ENCODE measurements at regions not wholly inside any gene's neighbourhood (a gene's known extent, or its start where the extent isn't known, plus 50 kb on each side); places are given as distances from the start of the nearest gene placed in this dataset.

DNA sequence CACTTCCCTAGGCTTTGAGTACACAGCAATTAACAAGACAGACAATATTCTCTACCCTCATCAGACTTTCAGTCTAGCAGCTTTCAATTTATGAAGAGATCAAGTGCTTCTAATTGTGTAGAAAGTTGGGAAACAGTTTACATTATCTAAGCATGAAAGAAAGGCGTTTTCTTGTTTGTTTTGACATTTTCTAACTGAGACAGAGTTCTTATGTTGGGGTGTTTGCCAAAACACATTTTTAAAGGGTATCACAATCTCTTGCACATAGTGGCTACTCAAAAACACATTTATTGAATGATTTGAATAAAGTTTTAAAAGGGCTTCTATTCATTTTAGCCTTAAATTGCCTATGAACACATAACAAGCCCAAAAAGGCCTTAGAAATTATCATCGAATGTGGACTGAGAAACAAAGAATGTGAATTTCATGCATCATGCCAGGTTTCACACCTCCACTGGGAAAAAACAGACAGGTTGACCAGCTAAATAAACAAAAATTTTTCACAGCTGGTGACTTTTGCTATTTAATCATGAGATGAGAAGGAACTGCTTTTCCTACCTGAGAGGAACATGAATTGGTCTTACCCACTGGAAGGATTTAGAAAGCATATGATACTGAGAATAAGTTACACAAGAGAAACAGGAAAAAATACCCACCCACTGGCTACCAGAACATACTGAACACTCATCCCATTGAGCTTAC, 394.5 kb upstream of the PKN2 start:
- ChIA-PET CTCF (interaction anchor here (1.2 kb wide), 1 partner anchor 45 kb away, joined by 3 read pairs; no protein-coding TSS in a partner anchor), POLR2A (no interaction called here)
- Mint-ChIP-seq H3K27me3 (no peaks in the 10 kb centered on the region), H3K36me3 (ENCODE audit: low read depth) (no peaks in the 10 kb centered on the region), H3K4me3 (no peak overlapping the region), H3K4me1 (no peaks in the 10 kb centered on the region), H3K9me3 (ENCODE audit: low read depth) (no peaks in the 10 kb centered on the region), H3K27ac (no peak overlapping the region)
- DNase-seq (no peak), ATAC-seq (no peak)
- intact Hi-C loops (cut with DNase I, micrococcal nuclease) = loop anchor here in 1 of 2 experiments (5.0 kb wide), 1 partner anchor 52 kb away; no protein-coding TSS in a partner anchor

- H3K9me3 Mint-ChIP-seq (ENCODE audit: low read depth) = no peaks in the 10 kb centered on the region
- H3K36me3 Mint-ChIP-seq (ENCODE audit: low read depth) = no peaks in the 10 kb centered on the region
- no peak overlapping the region for H3K27ac Mint-ChIP-seq
- no peaks in the 10 kb centered on the region for H3K27me3 Mint-ChIP-seq
- no peak for ATAC-seq
- CTCF ChIA-PET = interaction anchor here (0.7 kb wide), 1 partner anchor 10 kb away, joined by 4 read pairs; no protein-coding TSS in a partner anchor
- no peaks in the 10 kb centered on the region for H3K4me1 Mint-ChIP-seq
- POLR2A ChIA-PET = no interaction called here
- intact Hi-C loops (cut with DNase I, micrococcal nuclease) = no loop called here
- DNase-seq = no peak
- no peak overlapping the region for H3K4me3 Mint-ChIP-seq
These were observed 392.3 kb upstream of the PKN2 start for GRCh38 chr1:88291611-88292354.

DNA sequence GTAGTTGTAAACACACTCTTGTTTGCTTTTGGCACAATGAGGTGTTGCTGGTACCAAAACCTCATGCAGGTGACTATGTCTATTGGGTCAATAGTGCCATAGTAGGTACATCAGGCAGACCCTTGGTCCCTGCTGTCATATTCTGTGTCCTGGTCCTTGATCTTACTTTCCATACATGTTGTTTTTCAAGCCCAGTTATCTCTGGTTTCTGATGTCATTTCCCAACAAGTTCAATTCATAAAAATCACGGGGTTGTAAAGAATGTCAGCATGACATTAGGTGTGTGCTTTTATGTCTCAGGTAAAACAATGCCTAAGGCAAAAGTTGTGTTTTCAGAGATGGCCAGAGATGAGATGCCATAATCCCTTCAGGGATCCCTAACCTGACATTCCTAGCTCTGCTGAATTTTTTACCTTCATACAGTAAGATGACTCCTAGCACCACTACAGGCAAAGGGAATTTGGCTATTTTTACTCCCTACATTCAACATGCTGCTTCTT, 390.3 kb upstream of the PKN2 start:
- ChIA-PET POLR2A (no interaction called here), CTCF (interaction anchor here (1.2 kb wide), 1 partner anchor 46 kb away, joined by 3 read pairs; no protein-coding TSS in a partner anchor)
- Mint-ChIP-seq H3K4me3 (no peak overlapping the region), H3K27me3 (peaks cover 2% of the 10 kb centered on the region), H3K27ac (no peak overlapping the region), H3K4me1 (no peaks in the 10 kb centered on the region), H3K9me3 (ENCODE audit: low read depth) (no peaks in the 10 kb centered on the region), H3K36me3 (ENCODE audit: low read depth) (no peaks in the 10 kb centered on the region)
- intact Hi-C loops (cut with DNase I, micrococcal nuclease) = no loop called here
- DNase-seq (no peak), ATAC-seq (no peak)

DNA sequence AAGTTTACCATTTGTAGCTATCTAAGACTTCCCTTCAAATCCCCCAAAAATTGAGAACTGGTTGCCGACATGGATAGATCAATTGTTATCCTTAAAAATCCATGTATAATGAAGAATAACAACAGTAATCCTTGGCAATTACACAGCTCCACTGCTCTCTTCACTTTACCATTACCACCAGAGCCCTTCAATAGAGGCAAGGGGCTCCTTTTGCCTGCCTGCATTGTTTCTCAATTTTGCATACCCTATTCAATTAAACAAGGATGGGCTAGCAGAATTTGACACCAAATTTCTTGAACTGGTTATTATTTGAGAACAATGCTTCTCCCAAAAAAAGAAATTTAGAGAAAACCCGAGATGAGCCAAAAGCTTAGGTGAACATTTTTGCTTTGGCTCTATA, 387.8 kb upstream of the PKN2 start:
- no peak overlapping the region for H3K27ac Mint-ChIP-seq
- H3K36me3 Mint-ChIP-seq (ENCODE audit: low read depth) = no peaks in the 10 kb centered on the region
- intact Hi-C loops (cut with DNase I, micrococcal nuclease) = no loop called here
- H3K4me1 Mint-ChIP-seq = no peaks in the 10 kb centered on the region
- CTCF ChIA-PET = no interaction called here
- H3K9me3 Mint-ChIP-seq (ENCODE audit: low read depth) = no peaks in the 10 kb centered on the region
- no peak overlapping the region for H3K4me3 Mint-ChIP-seq
- no peak for ATAC-seq
- POLR2A ChIA-PET = no interaction called here
- H3K27me3 Mint-ChIP-seq = peaks cover 2% of the 10 kb centered on the region
- DNase-seq = no peak

GRCh38 chr1:88296642-88297041, 387.4 kb upstream of the PKN2 start:
- ATAC-seq = no peak
- CTCF ChIA-PET = no interaction called here
- H3K36me3 Mint-ChIP-seq (ENCODE audit: low read depth) = no peaks in the 10 kb centered on the region
- H3K27me3 Mint-ChIP-seq = peaks cover 2% of the 10 kb centered on the region
- intact Hi-C loops (cut with DNase I, micrococcal nuclease) = no loop called here
- POLR2A ChIA-PET = no interaction called here
- H3K4me1 Mint-ChIP-seq = no peaks in the 10 kb centered on the region
- no peak overlapping the region for H3K4me3 Mint-ChIP-seq
- no peak overlapping the region for H3K27ac Mint-ChIP-seq
- no peak for DNase-seq
- H3K9me3 Mint-ChIP-seq (ENCODE audit: low read depth) = no peaks in the 10 kb centered on the region

DNA sequence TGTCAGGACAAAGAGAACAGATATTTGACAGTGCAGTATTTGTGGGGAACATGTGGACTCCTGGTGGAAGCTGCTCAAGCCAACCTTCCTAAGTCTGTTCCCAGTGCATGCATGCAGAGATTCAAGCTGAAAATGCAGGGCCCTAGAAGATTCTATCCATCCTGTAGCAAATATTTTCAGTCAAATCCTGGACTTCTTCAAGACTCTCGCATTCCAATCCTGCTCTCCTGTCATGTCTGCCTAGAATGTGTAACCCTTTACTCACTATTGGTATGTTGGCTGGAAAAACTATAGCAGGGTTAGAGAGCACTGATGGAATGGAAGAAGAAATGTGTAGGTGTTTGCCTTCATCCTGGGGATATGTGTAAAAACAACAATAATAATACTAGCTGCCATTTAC, 385.6 kb upstream of the PKN2 start:
- POLR2A ChIA-PET = no interaction called here
- Mint-ChIP-seq H3K27ac (no peak overlapping the region), H3K27me3 (peaks cover 2% of the 10 kb centered on the region), H3K36me3 (ENCODE audit: low read depth) (no peaks in the 10 kb centered on the region), H3K4me3 (no peak overlapping the region), H3K4me1 (no peaks in the 10 kb centered on the region), H3K9me3 (ENCODE audit: low read depth) (no peaks in the 10 kb centered on the region)
- ATAC-seq (no peak), DNase-seq (no peak)
- CTCF ChIA-PET = no interaction called here
- intact Hi-C loops (cut with DNase I, micrococcal nuclease) = no loop called here

DNA sequence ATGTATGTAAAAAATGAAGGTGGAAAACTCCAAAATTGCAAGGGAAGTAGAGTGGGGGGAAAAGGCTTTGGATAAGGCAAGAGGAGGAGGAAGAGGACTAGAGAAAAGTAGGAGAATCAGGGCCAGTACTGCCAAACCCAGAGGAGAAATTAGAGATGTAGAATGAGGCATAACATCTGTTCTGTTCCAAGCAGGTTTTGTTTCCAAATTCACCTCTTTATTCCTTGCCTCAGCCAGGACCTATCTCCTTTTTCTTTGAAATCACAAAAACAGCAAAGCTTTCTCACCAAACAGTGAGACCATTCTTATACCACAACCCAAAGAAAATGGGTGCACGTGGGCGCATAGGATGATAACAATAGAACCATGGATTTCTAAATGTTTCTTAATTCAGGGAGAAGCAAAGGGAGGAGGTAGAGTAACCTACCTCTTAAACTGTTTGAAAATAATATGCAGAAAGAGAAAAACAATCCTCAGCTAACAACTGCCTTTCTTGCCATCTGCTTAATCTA, 383.3 kb upstream of the PKN2 start:
- ATAC-seq (no peak), DNase-seq (no peak)
- no peaks in the 10 kb centered on the region for H3K36me3 Mint-ChIP-seq (ENCODE audit: low read depth)
- H3K9me3 Mint-ChIP-seq (ENCODE audit: low read depth) = no peaks in the 10 kb centered on the region
- H3K27ac Mint-ChIP-seq = no peak overlapping the region
- intact Hi-C loops (cut with DNase I, micrococcal nuclease) = loop anchor here in 1 of 2 experiments (10.0 kb wide), 1 partner anchor 126 kb away; no protein-coding TSS in a partner anchor
- ChIA-PET POLR2A (no interaction called here), CTCF (no interaction called here)
- H3K27me3 Mint-ChIP-seq = peaks cover 2% of the 10 kb centered on the region
- H3K4me3 Mint-ChIP-seq = no peak overlapping the region
- no peaks in the 10 kb centered on the region for H3K4me1 Mint-ChIP-seq

DNA sequence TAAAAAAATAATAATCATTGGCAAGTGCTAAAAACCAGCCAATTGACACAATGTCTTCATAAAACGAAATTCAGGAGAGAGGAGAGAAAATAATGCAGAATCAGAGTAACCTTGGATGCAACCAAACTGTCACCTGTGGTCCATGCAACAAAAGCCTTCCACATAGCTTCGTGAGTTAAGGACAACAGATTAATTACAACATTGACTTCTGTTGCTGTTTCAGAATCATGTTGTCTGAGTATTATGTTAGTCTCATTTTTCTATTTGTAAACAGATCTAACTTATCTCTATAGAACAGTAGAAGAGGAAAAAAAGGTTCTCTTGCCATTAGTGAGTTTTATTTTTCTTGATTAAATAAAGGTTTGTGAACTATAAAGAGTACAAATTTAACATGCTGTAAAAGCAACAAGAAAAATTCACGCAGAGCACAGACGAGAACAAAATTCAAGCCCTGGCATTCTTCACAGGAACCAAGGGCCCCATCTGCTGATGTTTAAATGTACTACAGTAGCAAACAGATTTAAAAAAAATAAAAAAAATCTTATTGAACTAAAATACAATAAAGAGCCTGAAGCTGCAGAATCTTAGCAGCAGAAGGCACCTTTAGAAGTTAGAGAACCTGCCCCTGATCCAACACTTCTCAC, 381.1 kb upstream of the PKN2 start:
- Mint-ChIP-seq H3K36me3 (ENCODE audit: low read depth) (no peaks in the 10 kb centered on the region), H3K4me1 (no peaks in the 10 kb centered on the region), H3K27ac (no peak overlapping the region), H3K4me3 (no peak overlapping the region), H3K9me3 (ENCODE audit: low read depth) (no peaks in the 10 kb centered on the region), H3K27me3 (no peaks in the 10 kb centered on the region)
- no peak for DNase-seq
- ChIA-PET CTCF (interaction anchor here (1.3 to 2.6 kb wide), 2 partner anchors 122 to 125 kb away, joined by 4 to 9 read pairs; no protein-coding TSS in a partner anchor), POLR2A (no interaction called here)
- ATAC-seq = no peak
- intact Hi-C loops (cut with DNase I, micrococcal nuclease) = loop anchor here in 1 of 2 experiments (10.0 kb wide), 1 partner anchor 128 kb away; no protein-coding TSS in a partner anchor

DNA sequence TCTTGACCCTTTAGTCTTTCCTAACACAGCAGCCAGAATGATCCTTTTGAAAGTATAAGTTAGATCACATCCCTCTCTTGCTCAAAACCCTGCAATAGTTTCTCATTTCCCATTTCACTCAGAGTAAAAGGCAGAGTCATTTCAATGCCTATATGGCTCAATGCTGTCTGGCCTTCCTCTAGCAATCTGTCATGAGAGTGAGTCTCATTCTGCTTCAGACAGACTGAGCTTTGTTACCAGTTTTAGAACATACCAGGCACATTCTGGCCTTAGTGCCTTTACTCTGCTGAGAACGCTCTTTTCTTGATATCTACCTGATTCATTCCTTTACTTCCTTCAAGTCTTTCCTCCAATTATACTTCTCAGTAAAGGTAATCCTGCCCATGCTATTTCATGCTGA, 372.8 kb upstream of the PKN2 start:
- H3K27me3 Mint-ChIP-seq = peaks cover 2% of the 10 kb centered on the region
- no peaks in the 10 kb centered on the region for H3K4me1 Mint-ChIP-seq
- DNase-seq (no peak), ATAC-seq (no peak)
- H3K27ac Mint-ChIP-seq = no peak overlapping the region
- POLR2A ChIA-PET = no interaction called here
- H3K9me3 Mint-ChIP-seq (ENCODE audit: low read depth) = no peaks in the 10 kb centered on the region
- H3K4me3 Mint-ChIP-seq = no peak overlapping the region
- intact Hi-C loops (cut with DNase I, micrococcal nuclease) = no loop called here
- CTCF ChIA-PET = no interaction called here
- H3K36me3 Mint-ChIP-seq (ENCODE audit: low read depth) = no peaks in the 10 kb centered on the region

DNA sequence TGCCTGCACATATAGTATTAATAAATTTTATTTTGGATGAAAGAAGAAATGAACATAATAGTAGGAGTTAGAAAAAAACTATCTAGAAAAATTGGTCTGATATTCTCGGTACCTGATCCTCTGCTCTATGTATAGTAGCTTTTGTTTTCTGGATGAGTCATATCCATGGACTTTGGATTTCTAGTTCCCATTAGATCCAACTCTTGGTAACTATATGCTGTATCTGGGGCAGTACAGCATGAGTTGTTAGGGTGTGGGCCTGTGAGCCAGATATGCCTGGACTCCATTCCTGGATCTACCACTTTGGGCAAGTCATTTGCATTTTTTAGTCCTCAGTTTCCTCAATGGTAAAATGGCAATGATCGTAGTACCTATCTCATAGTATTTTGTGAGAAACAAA, 372.2 kb upstream of the PKN2 start:
- no peak for ATAC-seq
- intact Hi-C loops (cut with DNase I, micrococcal nuclease) = no loop called here
- Mint-ChIP-seq H3K27me3 (peaks cover 2% of the 10 kb centered on the region), H3K36me3 (ENCODE audit: low read depth) (no peaks in the 10 kb centered on the region), H3K27ac (no peak overlapping the region), H3K4me3 (no peak overlapping the region), H3K9me3 (ENCODE audit: low read depth) (no peaks in the 10 kb centered on the region), H3K4me1 (no peaks in the 10 kb centered on the region)
- ChIA-PET POLR2A (no interaction called here), CTCF (no interaction called here)
- no peak for DNase-seq

- Mint-ChIP-seq H3K36me3 (ENCODE audit: low read depth) (no peaks in the 10 kb centered on the region), H3K4me1 (no peaks in the 10 kb centered on the region), H3K27ac (no peak overlapping the region), H3K4me3 (no peak overlapping the region), H3K27me3 (peaks cover 11% of the 10 kb centered on the region), H3K9me3 (ENCODE audit: low read depth) (no peaks in the 10 kb centered on the region)
- intact Hi-C loops (cut with DNase I, micrococcal nuclease) = no loop called here
- ChIA-PET CTCF (no interaction called here), POLR2A (no interaction called here)
- ATAC-seq (no peak), DNase-seq (no peak)
These were observed 366.7 kb upstream of the PKN2 start for GRCh38 chr1:88317396-88317795.

Data from activated CD4-positive, alpha-beta T cell treated with anti-CD3 and anti-CD28 coated beads for 36 hours (primary cell).